EH (cell line): ENCODE measurements at regions not wholly inside any gene's neighbourhood (a gene's known extent, or its start where the extent isn't known, plus 50 kb on each side); places are given as distances from the start of the nearest gene placed in this dataset.
A peak's percentile ranks its signal among the peaks of the same experiment; 100 is the strongest.
"Not testable (repeated sequence)": the region's sequence is repeated elsewhere in the genome, so short reads cannot be mapped to it uniquely, and the experiment has no call there.

Experiments used
- DNase-seq: peaks from one replicate; pipeline ENCODE4 v3.0.0-alpha.2; 2015; ENCODE audit warnings: low read depth

DNA sequence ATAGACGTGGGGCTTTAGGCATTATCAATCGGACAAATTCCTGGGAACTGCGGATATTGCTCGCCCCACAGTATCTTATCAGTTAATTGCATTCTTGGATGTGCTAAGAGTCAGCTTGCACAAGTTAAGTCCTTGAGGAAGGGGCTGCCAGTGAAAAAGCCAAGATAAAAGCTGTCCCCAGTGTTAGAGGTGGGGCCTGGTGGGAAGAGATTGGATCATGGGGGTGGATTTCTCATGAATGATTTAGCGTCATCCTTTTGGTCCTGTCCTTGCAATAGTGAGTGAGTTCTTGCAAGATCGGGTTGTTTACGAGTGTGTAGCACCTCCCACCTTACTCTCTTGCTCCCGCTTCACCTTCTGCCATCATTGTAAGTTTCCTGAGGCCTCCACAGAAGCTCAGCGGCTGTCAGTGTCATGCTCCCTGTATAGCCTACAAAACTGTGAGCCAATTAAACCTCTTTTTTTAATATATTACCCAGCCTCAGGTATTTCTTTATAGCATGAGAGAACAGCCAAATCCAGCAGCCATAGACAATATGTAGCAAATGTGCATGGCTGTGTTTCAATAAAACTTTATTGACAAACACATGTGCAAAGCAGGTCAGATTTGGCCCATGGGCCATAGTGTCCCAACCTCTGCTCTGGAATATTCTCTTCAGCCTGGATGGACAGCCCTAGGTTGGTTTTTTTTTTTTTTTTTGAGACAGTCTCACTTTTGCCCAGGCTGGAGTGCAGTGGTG lies 189.2 kb downstream of the OTOP1 start:
- not testable (repeated sequence) for DNase-seq

DNA sequence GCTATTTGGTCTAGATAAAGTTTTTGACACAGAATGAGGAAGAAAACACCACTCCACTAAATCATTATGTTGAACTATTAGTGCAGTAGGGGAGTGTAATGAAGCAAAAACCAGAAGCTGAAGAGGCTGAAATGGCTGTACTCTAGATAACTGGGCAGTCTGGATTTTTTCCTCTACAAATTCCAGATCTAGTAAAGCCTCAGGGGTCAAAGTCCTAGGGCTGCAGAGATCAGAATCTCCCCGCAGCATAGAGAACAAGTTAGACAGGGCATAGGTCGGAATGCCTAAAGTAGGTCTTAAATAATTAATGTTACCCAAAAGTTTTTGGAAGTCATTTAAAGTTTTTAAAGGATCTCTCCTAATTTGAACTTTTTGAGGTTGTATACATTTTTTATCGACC lies 180.9 kb downstream of the OTOP1 start:
- not testable (repeated sequence) for DNase-seq

DNA sequence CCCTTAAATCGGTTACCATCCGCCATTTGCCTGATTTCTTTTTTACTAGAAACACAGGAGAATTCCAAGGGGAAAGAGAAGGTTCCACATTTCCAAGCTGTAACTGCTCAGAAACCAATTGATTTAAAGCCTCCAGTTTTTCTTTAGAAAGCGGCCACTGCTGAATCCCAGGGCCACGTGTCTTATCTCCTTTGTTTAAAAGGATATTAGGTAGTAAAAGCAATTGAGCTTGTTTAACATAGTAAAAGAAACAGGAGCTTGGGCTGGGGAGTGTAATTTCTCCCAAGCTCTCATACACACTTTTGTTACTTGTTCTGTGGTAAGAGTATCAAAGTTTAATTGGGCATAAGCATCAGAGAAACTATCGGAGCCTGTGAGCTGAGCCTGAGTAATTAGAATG lies 180.0 kb downstream of the OTOP1 start:
- DNase-seq = not testable (repeated sequence)

DNA sequence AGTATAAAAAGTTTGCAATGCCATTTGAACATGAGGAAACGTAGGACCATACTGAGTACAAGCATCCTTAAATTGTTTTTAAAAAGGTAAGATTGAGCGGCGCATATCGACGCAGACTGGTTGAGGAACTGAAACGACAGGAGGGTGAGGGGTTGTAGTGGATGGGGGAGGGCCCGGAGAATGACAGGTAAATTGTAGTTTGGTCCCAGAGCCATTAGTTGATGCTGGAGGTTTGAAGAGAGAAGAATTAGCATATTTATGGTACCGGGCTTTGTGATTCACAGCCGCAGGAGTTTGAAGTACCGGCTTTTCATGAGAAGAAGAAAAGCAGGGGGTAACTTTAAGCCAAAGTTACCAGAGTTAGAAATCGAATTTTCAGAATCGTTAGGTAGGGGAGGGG lies 179.5 kb downstream of the OTOP1 start:
- not testable (repeated sequence) for DNase-seq

DNA sequence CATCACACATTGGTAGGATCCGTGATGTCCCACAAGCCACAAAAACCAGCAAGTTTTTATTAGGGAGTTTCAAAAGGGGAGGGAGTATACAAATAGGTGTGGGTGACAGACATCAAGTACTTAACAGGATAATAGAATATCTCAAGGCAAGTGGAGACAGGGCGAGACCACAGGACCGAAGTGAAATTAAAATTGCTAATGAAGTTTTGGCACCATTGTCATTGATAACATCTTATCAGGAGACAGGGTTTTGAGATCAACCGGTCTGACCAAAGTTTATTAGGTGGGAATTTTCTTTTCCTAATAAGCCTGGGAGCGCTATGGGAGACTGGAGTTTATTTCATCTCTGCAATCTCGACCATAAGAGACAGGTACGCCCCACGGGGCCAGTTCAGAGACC lies 178.5 kb downstream of the OTOP1 start:
- not testable (repeated sequence) for DNase-seq

DNA sequence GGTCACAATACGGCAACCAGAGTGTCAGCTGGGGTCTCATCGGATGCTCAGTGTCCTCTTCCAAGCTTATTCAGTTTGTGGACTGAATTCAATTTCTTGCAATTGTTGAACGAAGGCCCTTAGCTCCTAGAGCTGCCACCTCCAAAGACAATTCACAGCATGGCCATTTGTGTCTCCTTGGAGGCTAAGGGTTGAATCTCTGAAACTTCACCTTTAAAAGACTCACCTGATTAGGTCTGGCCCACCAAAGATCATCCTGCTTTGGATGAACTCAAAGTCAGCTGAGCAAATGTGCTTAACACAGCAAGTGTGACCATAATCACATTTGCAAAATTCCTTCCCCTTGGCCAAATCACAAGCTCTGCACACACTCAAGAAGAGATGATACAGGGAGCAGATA lies 175.9 kb downstream of the OTOP1 start:
- DNase-seq = not testable (repeated sequence)

DNA sequence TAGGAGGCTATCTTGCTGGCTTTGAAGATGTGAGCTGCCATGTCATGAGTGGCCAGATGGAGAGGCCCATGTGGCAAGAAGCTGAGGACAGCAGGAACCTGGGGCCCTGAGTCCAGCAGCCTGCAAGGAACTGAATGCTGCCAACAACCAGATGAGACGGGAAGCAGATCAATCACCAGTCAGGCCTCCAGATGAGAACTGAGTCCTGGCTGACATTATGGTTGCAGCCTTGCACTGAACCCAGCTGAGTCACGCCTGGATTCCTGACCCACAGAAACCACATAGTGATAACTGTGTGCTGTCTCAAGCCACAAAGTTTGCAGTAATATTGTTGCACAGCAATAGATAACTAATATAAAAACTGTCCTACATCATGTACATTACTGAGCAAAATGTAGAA lies 173.8 kb downstream of the OTOP1 start:
- peak; percentile 1 for DNase-seq

DNA sequence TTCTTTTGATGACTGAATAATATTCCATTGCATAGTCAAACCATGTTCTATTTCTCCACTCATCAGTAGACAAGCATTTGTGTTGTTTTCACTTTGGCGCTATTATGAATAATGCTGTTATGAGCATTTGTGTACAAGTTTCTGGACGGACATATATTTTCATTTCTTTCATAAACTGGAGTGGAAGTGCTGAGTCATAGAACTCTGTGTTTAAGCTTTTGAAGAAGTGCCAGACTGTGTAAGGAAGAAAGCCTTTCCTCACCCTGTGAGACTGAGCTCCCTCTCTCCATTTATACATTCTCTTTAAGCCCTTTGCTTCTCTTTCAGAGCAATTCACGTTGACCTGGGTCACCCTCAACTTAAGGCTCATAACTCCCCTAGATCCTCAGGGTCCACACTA lies 169.5 kb downstream of the OTOP1 start:
- DNase-seq = not testable (repeated sequence)

DNA sequence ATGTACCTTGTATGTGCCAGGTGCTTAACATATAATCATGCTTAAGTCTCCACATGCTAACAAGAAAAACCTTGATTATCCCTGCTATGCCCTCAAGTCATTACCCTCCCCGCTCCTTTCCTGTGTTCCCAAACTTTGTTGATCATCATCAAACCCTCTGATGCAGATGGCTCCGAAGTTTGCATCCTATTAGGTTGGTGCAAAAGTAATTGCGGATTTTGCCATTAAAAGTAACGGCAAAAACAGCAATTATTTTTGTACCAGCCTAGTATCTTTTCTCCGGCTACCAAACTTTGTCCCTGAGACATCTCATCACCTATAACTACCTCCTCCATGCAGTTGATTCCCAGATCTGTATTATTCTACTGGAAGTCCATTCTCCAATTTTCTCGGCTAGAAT lies 142.6 kb downstream of the OTOP1 start:
- DNase-seq = not testable (repeated sequence)

DNA sequence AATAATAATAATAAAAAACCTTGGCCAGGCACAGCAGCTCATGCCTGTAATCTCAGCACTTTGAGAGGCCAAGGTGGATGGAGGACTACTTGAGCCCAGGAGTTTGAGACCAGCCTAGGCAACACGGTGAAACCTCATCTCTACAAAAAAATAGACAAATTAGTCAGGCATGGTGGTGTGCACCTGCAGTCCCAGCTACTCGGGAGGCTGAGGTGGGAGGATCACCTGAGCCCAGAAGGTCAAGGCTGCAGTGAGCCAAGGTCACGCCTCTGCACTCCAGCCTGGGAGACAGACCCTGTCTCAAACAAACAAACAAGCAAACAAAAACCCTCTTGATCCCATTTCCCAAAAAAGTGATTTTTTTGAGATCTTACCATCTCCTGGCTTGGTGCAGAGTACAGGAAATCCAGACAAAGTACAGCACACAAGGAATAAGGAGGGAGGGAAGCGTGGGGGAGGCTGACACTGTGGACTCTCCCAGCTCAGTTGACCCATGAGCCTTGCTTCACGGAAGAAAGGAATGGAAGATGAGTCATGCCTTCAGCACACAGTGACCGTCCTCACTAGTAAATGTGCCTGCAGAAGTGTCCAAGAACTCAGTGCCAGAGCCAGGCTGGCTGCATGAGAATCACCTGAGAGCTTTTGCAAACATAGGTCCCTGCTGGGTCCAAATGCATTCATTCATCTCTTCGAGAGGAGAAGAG lies 136.9 kb downstream of the OTOP1 start:
- peak; percentile 34 for DNase-seq

DNA sequence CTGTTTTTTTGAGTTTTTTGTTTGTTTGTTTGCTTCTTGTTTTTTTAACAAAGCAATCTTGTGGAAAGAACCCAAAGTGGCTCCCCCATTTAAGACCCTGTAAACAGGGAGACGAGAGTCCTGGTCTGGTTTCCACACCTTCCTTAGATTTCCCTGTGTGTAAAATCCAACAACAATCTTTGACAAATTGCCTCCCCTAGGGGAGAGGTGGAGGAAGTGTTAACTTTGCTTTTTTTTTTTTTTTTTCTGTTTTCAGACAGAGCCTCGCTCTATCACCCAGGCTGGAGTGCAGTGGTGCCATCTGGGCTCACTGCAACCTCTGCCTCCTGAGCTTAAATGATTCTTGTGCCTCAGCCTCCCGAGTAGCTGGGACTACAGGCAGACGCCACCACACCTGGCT lies 136.0 kb downstream of the OTOP1 start:
- not testable (repeated sequence) for DNase-seq

DNA sequence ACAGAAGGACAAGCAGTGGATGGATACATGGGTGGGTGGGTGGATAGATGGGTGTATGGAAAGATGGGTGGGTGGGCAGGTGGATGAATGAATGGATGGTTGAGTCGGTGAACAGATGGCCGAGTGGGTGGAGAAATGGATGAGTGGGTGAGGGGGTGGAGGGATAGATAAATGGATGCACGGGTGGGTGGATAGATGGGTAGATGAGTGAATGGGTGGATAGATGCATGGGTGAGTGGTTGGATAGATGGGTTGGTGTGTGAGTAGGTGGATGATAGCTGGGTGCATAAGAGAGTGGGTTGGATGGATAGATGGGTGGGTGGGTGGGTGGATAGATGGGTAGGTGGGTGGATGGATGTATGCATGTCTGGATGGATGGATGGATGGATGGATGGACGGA lies 134.6 kb downstream of the OTOP1 start:
- DNase-seq = not testable (repeated sequence)

DNA sequence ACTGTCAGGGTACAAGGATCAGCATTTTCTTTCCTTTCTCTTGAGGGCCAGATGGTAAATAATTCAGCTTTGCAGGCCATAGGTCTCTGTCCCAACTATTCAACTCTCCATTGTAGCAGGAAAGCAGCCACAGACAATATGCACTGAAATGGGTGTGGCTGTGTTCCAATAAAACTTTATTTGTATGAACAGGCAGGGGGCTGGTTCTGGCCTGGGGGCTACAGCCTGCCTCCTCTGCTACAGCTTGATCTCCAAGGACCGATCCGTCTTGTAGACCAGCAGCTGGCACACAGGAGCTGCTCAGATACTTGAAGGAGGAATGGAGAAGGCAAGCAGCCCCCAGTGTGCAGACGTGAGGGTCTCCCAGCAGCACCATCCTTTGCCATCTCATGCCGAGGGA lies 127.1 kb downstream of the OTOP1 start:
- not testable (repeated sequence) for DNase-seq

DNA sequence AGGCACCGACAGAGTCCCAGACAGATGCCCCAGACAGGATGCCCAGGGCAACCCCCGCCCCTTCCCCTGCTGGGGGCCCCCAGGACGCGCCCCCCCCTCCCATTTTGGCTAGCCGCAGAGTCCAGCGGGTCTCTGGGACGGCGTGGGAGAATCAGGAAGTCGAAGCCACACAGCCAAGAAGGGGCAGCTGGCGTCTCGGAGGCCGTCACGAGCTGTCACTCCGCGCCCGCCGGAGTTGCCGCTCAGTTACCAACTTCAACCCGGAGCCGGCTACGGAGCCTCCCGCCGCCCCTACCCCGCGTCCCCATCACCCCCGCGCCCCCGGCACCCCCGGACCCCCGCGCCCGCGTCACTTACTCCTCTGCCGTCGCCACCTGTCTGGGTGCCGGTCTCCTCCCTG lies 119.8 kb downstream of the OTOP1 start:
- DNase-seq = not testable (repeated sequence)

DNA sequence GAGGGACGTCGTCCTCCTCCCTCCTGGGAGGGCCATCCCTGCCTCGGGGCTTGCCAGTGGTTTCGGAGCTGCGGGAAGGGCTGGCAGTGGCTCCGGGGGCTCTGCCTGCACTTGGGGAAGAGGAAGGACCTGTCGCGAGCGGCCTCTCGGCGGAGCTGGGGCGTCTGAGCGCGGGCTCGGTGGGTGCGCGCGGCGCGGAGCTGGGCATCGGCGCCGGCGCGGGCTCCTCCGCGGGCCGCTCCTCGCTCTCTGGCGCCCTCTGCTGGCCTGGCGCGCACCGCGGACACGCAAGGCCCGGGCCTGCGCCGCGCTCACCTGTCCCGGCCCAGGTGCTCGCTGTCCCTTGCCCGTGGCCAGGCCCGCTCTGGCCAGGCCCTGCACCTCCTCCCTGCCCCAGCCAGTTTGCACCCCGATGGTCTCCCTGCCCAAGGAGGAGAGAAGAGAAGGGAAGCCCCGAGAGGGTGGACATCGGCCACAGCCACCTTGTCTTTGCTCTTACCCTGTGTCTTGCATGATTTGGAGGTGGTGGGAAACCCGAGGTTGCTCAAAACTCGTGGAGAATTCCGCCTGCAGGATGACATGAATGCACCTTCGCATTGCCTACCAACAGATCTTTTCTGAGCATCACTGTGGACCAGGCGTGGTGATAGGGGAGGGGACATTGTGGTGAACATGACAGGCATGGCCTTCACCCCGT lies 119.2 kb downstream of the OTOP1 start:
- DNase-seq = peak; percentile 36

DNA sequence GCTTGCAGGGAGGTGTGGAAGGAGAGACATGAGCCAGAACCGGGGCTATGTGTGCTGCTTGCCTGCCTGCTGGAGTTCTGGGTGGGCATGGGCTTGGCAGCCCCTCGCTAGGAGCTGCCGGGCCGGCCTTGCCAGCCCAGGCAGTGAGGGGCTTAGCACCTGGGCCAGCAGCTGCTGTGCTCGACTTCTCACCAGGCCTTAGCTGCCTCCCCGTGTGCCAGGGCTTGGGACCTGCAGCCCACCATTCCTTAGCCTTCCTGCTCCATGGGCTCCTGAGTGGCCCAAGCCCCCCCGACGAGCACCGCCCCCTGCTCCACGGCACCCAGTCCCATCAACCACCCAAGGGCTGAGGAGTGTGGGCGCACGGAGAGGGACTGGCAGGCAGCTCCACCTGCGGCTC lies 111.3 kb downstream of the OTOP1 start:
- not testable (repeated sequence) for DNase-seq

DNA sequence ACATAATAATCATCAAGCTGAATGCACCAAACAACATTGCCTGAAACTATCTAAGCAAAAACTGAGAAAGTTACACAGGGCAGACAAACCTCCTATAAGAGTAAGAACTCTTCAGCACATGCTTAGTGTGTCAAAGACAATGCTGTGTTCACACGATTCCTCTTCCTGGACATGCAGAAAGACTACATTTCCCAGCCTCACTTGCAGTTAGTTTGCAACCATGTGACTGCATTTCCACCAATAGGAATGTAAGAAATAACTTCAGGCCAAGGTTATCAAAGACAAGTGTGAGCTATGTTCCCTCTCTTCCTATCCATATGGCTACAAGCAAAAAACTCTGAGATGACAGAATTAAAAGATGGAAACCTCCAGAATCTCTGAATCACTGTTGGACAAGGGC lies 109.8 kb downstream of the OTOP1 start:
- DNase-seq = peak; percentile 37

DNA sequence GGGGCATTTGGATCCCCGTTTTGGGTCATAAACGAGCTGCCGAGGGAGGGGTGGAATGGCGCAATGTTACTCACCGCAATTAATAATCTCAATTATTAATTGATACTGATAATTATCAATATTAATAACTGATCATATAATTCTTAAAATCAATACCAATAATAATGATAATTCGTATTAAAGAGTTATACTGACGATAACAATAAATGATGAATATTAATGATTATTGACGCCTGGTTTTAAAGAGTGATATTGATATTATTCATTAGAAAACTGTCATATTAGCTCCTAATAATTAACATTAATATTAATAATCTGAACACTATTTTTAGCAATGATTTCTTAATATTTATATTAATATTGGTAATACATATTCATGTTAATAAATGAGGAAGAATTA lies 92.4 kb downstream of the OTOP1 start:
- not testable (repeated sequence) for DNase-seq

DNA sequence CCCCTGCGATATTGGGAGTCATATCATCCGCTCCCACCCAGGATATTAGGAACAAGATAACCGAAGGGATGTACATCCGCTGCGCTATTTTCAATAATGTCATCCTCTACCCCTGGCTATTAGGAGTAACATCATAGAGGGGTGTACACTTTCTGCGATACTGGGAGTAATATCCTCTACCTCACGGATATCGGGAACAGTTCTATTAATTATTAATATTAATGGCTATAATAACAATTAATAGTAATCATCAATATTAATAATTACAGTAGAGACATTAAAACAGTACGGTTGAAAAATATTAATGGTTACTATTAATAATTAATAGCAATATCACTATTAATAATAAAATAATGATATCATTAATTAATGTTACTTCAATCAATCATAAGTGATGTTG lies 90.1 kb downstream of the OTOP1 start:
- DNase-seq = not testable (repeated sequence)
